ENCODE measurements at regions not wholly inside any gene's neighbourhood (a gene's known extent, or its start where the extent isn't known, plus 50 kb on each side); places are given as distances from the start of the nearest gene placed in this dataset.

DNA sequence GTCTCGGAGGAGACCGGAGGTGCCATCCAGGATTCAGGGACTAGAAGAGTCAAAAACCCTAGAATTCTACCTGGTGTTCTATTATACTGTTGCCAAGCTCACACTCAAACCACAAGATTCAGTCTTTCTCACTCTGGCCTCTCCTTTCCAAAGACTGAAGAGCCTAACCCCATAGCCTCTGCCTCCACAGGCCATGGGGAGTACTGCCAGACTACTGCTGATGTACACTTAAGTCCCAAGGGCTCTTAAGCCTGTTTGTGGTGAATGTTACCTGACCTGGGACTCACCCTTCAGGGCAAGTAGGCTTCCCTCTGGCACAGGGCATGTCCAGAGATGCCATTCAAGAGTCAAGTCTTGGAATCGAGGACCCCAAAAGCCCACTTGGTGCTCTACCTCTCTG is 58.9 kb upstream of the IRS4 start:
- no peak for DNase-seq

Measured in DMS79 (cell line).